ENCODE measurements at regions not wholly inside any gene's neighbourhood (a gene's known extent, or its start where the extent isn't known, plus 50 kb on each side); places are given as distances from the start of the nearest gene placed in this dataset.

GRCh38 chr1:241447031-241447644 is 72.4 kb downstream of the FH start:
- H3K4me3 Mint-ChIP-seq: no peak overlapping the region
- TF ChIP-seq CTCF (IDR thresholded peaks at IDR 0.05): no peak
- peaks cover 4% of the 10 kb centered on the region for H3K27me3 Mint-ChIP-seq
- peaks cover 0 to 3% of the 10 kb centered on the region in 2 experiments for H3K27me3 ChIP-seq (ENCODE audit: control insufficient read depth in 1 of 2, insufficient read depth in 2 of 2, low read length in 2 of 2)
- no peaks in the 10 kb centered on the region for H3K36me3 ChIP-seq (ENCODE audit: insufficient read depth, low read length)
- H3K4me3 ChIP-seq (ENCODE audit: low read length): no peak overlapping the region
- DNase-seq (no peak), ATAC-seq (ENCODE audit: poor library complexity) (no peak)
- peaks cover 0 to 4% of the 10 kb centered on the region in 2 experiments for H3K9me3 ChIP-seq (ENCODE audit: control insufficient read depth in 1 of 2, insufficient read depth in 1 of 2, low read length in 2 of 2)
- no peaks in the 10 kb centered on the region for H3K36me3 Mint-ChIP-seq (ENCODE audit: low read depth)
- no peaks in the 10 kb centered on the region for H3K4me1 Mint-ChIP-seq (ENCODE audit: low read depth)
- intact Hi-C loops (cut with DNase I, micrococcal nuclease): no loop called here
- peaks cover 1% of the 10 kb centered on the region for H3K9me3 Mint-ChIP-seq
- no peak overlapping the region for H3K27ac Mint-ChIP-seq
- no peaks in the 10 kb centered on the region for H3K4me1 ChIP-seq (ENCODE audit: insufficient read depth, low read length)
- CTCF ChIA-PET: no interaction called here
- POLR2A ChIA-PET: no interaction called here
- no peak overlapping the region for H3K27ac ChIP-seq (ENCODE audit: low read depth in 1 of 2, low read length in 2 of 2)

GRCh38 chr1:241444836-241445235 is 74.7 kb downstream of the FH start:
- Mint-ChIP-seq H3K27me3 (peaks cover 6% of the 10 kb centered on the region), H3K9me3 (peaks cover 1% of the 10 kb centered on the region), H3K27ac (no peak overlapping the region), H3K4me1 (ENCODE audit: low read depth) (no peaks in the 10 kb centered on the region), H3K4me3 (no peak overlapping the region), H3K36me3 (ENCODE audit: low read depth) (no peaks in the 10 kb centered on the region)
- Histone ChIP-seq H3K4me1 (ENCODE audit: insufficient read depth, low read length) (no peaks in the 10 kb centered on the region), H3K36me3 (ENCODE audit: insufficient read depth, low read length) (no peaks in the 10 kb centered on the region), H3K4me3 (ENCODE audit: low read length) (no peak overlapping the region), H3K27me3 (ENCODE audit: control insufficient read depth in 1 of 2, insufficient read depth in 2 of 2, low read length in 2 of 2) (no peaks in the 10 kb centered on the region), H3K9me3 (ENCODE audit: control insufficient read depth in 1 of 2, insufficient read depth in 1 of 2, low read length in 2 of 2) (peaks cover 0 to 4% of the 10 kb centered on the region in 2 experiments), H3K27ac (ENCODE audit: low read depth in 1 of 2, low read length in 2 of 2) (no peak overlapping the region)
- ATAC-seq (ENCODE audit: poor library complexity) (no peak), DNase-seq (no peak)
- ChIA-PET CTCF (interaction anchor here (0.7 kb wide), 1 partner anchor 271 kb away, joined by 3 read pairs; no protein-coding TSS in a partner anchor), POLR2A (no interaction called here)
- no peak for TF ChIP-seq CTCF (IDR thresholded peaks at IDR 0.05)
- intact Hi-C loops (cut with DNase I, micrococcal nuclease): no loop called here

- H3K9me3 ChIP-seq (ENCODE audit: control insufficient read depth in 1 of 2, insufficient read depth in 1 of 2, low read length in 2 of 2): peaks cover 0 to 4% of the 10 kb centered on the region in 2 experiments
Observed at GRCh38 chr1:241443561-241443960, 76.0 kb downstream of the FH start.

More at GRCh38 chr1:241443561-241443960, 76.0 kb downstream of the FH start:
- H3K27me3 ChIP-seq (ENCODE audit: control insufficient read depth in 1 of 2, insufficient read depth in 2 of 2, low read length in 2 of 2): no peaks in the 10 kb centered on the region
- intact Hi-C loops (cut with DNase I, micrococcal nuclease): no loop called here
- ChIA-PET CTCF (no interaction called here), POLR2A (no interaction called here)
- Mint-ChIP-seq H3K4me1 (ENCODE audit: low read depth) (no peaks in the 10 kb centered on the region), H3K27ac (no peak overlapping the region), H3K4me3 (no peak overlapping the region), H3K36me3 (ENCODE audit: low read depth) (no peaks in the 10 kb centered on the region), H3K9me3 (peaks cover 1% of the 10 kb centered on the region), H3K27me3 (peaks cover 9% of the 10 kb centered on the region)
- H3K27ac ChIP-seq (ENCODE audit: low read depth in 1 of 2, low read length in 2 of 2): no peak overlapping the region
- no peak overlapping the region for H3K4me3 ChIP-seq (ENCODE audit: low read length)
- TF ChIP-seq CTCF (IDR thresholded peaks at IDR 0.05): no peak
- no peaks in the 10 kb centered on the region for H3K4me1 ChIP-seq (ENCODE audit: insufficient read depth, low read length)
- H3K36me3 ChIP-seq (ENCODE audit: insufficient read depth, low read length): no peaks in the 10 kb centered on the region
- ATAC-seq (ENCODE audit: poor library complexity) (no peak), DNase-seq (no peak)

Data from CD4-positive, alpha-beta T cell (primary cell).